Tibial nerve (tissue), 4 donors: ENCODE measurements at regions not wholly inside any gene's neighbourhood (a gene's known extent, or its start where the extent isn't known, plus 50 kb on each side); places are given as distances from the start of the nearest gene placed in this dataset.

Source experiments
- DNase-seq, 2 donors: peaks; one replicate each; pipeline ENCODE4 v3.0.0-alpha.2; 2019; ENCODE audit warnings: low spot score in 2 of 2
- H3K27ac ChIP-seq, 4 donors: fragments of 200-600 bp; sonication (generic) in 3 of 4; one replicate each; pipeline ENCODE4 v1.5.1; 2017 to 2019; ENCODE audit warnings: mild to moderate bottlenecking in 1 of 4
- H3K27me3 ChIP-seq, 2 donors: fragments of 200-600 bp; sonication (generic) in 1 of 2; one replicate each; pipeline versions ENCODE4 v1.5.1 to v1.6.0; 2017 to 2019
- H3K36me3 ChIP-seq, 3 donors: fragments of 200-600 bp; sonication (generic); one replicate each; pipeline ENCODE4 v1.5.1; 2018 to 2019
- H3K4me1 ChIP-seq, 4 donors: fragments of 200-600 bp; sonication (generic) in 3 of 4; one replicate each; pipeline ENCODE4 v1.5.1; 2017 to 2019
- H3K4me3 ChIP-seq, 4 donors: fragments of 200-600 bp; sonication (generic) in 3 of 4; one replicate each; pipeline ENCODE4 v1.5.1; 2017 to 2019; ENCODE audit warnings: mild to moderate bottlenecking in 1 of 4, moderate library complexity in 1 of 4
- H3K9me3 ChIP-seq, 4 donors: fragments of 200-600 bp; sonication (generic) in 3 of 4; one replicate each; pipeline ENCODE4 v1.5.1; 2017 to 2019
- CTCF ChIP-seq, 5 experiments: fragments of 200-600 bp in 3 of 5; fragments of 450-650 bp in 2 of 5; sonication (generic) in 3 of 5; IDR thresholded peaks; one replicate each; pipeline ENCODE4 v1.5.1; 2016 to 2019; ENCODE audit warnings: antibody characterized with exemption in 5 of 5, mild to moderate bottlenecking in 3 of 5, moderate library complexity in 2 of 5
- EP300 ChIP-seq, 2 donors: sonication (generic); formaldehyde crosslinking; IDR thresholded peaks; one replicate each; pipeline ENCODE4 v1.6.1; 2017; ENCODE audit warnings: antibody characterized with exemption in 2 of 2, mild to moderate bottlenecking in 1 of 2
- POLR2A ChIP-seq, 2 donors: fragments of 450-650 bp; IDR thresholded peaks; one replicate each; pipeline ENCODE4 v1.6.1; 2017; ENCODE audit warnings: antibody characterized with exemption in 2 of 2, mild to moderate bottlenecking in 2 of 2, moderate library complexity in 2 of 2
- WGBS, 2 donors: methylation state at CpG; one replicate each; pipeline ENCODE4 v1.1.5; 2018; 5-methylcytosine and 5-hydroxymethylcytosine counted together

- Histone ChIP-seq H3K4me1 (no peaks in the 10 kb centered on the region), H3K27me3 (no peaks in the 10 kb centered on the region), H3K27ac (no peak overlapping the region), H3K36me3 (no peaks in the 10 kb centered on the region), H3K4me3 (no peak overlapping the region), H3K9me3 (no peaks in the 10 kb centered on the region)
- WGBS, 2 donors: 94 to 97% methylated on average over 2 of the region's 2 CpGs
- TF ChIP-seq POLR2A (IDR thresholded peaks at IDR 0.05) (no peak), CTCF (IDR thresholded peaks at IDR 0.05) (no peak), EP300 (IDR thresholded peaks at IDR 0.05) (no peak)
- DNase-seq: no peak
Measured at GRCh38 chr13:97171136-97171535, 51.0 kb upstream of the MBNL2 start.
